CD4-positive, alpha-beta T cell treated with Interleukin-12 subunit alpha and Interleukin-12 subunit beta, for 1 hour (primary cell): ENCODE measurements at regions not wholly inside any gene's neighbourhood (a gene's known extent, or its start where the extent isn't known, plus 50 kb on each side); places are given as distances from the start of the nearest gene placed in this dataset.
A peak's percentile ranks its signal among the peaks of the same experiment; 100 is the strongest.

Experiments
- DNase-seq: peaks from one replicate; pipeline ENCODE4 v3.0.0-alpha.2; 2020

DNA sequence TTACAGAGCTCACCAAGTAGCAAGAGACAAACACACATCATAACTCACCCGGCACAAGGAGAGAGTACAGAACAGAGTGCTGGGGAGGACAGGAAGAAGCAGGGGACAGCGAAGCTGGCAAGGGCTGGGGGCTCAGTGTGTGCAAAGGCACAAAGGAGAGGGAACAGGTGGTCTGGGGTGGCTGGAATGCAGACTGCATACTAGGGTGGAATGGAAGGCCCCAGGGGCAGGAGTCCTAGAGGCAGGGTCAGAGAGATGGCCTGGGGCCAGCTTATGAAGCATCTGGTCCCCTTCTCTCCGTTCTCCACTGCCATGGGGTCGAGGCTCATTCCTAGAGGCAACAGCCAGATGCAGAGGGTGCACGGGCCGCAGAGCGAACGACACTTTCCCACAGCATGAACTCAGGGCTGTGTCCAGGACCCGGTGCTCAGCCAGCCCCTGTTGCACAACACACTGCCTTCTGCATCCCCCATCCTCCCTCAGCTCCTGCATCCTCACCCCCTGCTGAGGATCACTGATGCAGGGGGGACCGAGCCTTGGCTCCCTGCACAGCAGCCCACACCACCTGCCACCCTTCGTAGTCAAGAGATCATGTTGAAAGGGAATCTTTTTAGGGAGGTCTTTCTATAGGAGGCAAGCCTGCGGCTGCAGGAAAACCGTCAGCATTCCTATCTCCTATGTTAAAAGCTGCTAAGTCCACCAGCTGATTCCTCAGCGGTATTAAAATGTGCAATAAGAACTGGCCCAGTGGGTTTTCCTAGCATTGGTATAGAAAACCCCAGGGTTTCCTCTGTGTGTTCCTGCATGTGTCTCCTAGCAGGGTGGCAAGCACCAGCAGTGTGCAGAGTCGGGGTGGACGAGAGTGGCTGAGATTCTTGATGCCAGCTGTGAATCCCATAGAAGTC is 293.5 kb downstream of the UACA start:
- no peak for DNase-seq

DNA sequence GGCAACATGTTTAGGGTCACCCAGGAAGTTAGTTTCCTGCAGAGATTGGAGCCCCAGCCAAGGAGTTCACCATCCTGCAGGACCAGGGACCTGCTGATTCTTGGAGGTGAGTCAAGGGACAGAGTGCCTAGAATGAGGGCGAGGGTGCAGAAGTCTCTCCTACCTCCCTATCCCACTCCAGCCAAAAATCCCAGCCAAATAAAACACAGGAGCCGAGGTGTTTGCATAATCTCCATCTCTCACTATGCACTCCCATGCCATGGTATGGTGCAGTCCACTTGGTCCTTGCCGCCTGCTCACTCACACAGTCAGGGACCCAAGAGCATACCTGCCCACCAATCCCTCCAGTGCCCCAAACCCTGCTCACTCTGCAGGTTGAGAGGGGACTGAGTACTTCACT is 294.2 kb downstream of the UACA start:
- DNase-seq = no peak

DNA sequence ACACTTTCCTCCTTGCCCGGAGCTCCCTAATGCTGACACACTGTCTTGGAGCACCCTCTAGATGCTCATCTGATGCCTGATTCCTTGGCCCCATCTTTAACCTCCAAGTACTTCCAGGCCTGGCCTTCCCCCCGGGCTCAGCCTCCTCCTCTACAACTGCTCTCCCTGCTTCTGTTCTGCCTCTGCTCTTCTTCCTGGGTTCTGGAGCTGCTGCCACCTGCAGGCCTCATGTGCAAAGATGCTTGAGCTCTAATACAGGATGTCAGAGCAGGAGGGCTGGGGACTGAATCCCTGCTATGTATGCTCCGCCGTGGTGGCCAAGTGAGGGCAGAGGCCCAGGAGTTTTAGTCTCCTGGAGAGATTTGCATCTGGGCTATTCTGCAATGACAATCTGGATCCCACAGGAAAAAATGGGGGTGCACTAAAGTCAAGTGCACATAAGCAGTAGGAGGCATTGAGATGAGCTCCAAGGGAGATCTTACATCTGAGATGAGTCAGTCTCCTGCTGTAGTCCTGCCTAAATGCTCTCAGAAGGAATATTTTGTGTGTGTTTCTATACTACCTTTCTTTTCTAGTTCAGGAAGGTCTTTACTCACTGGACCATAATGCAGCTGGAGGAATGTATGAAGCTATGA is 296.3 kb downstream of the UACA start:
- peak; percentile 57 for DNase-seq

DNA sequence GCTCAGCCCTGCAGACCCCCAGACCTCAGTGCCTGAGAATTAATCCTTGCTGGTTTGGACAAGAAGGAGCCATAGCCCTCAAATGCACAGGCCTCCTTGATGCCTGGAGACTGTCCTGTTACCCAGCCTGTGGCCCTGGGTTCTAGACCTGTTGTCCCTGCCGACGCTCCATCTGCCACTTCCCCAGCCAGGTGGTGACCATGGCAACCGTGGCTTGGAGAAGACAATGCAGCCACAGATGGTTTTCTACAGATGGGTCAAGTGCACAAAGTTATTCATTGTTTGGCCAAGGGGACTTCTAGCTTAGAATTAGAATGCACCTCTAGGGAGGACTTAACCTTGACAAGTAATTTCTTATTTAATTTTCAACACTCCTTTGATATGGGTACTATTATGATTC is 297.1 kb downstream of the UACA start:
- no peak for DNase-seq

DNA sequence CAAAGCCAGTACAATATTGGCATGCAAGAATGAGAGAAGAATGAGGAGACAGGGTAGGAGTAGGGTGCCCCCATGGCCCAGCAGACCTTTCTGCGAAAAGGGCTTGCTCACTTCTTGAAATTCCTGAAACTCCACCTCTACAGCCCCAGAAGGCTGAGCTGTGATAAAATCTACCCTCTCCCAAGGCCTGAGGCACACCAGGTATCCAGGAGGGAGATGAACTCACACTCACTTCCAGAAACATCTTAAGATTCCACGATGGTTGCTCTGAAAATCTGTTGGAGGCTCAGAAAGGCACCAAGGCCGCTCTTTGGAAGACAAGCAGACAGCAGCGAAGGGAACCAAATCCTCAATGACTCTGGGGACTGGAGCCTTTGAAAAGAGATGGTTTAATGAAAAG is 297.5 kb downstream of the UACA start:
- no peak for DNase-seq

DNA sequence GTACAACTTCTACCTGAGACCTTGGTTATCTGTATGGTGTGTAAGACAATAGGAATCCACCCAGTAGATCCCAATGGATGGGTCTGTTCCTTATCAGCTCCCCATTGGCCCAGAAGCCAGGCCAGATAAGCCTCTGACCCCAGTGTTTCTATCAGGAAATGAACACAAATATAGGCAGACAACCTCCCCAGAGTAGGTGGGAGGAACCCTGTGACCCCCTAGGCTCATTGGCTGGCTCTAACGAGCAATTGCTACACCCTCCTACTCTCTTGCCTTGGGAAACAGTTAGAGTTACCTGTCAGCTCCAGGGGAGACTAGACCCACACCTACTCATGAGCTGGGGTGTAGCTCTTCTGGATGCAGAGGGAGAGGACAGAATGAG is 299.9 kb downstream of the UACA start:
- DNase-seq = no peak

DNA sequence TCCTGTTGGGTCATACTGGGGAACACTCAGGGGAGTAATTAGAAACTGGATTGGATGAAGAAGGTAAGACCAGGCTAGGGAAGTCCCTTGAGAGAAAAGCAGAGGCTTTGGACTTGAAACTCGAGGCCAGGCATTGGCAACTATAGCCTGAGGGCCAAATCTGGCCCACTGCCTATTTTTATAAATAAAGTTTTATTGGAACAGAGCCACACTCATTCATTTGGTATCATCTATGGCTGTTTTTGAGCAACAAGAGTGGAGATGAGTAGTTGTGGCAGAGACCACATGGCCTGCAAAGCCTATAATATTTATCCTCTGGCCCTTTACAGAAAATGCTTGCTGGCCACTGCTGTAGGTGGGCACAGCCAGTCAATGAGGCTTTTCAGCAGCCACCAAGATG is 301.4 kb downstream of the UACA start:
- DNase-seq = no peak

DNA sequence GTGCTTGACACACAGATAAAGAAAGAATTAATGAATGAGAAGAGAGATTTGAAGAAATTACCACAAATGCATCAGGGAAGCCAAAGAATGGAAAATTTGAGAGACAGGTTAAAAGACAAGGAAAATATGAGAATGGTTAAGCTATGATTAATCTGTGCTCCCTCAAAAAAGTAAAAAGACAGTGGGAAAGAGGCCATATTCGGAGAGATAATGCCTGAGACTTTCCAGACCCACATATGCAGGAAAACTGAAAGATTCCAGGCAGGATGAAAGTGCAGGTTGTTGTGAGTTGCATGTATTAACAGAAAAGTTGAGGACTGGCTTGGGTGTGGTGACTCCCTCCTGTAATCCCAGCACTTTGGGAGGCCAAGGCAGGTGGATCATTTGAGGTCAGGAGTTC is 302.3 kb downstream of the UACA start:
- DNase-seq = no peak

DNA sequence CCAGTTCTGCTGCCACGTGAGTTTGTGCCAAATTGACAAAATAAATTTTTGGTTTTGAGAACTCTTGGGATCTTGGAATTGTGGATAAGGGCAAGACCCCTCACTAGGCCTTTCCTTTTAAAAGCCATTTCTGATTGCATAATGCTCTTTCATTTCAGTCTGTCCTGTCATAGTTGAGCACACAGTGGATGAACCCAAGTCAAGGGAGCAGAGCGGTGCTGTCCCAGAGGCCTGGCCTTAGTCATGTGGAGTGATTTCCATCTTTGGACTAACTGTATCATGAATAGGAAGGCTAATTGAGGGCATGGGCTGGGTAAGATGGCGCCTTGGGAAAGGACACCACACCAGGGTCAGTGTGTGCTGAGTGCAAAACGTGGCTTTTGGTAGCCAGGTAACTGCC is 304.0 kb downstream of the UACA start:
- DNase-seq = no peak

DNA sequence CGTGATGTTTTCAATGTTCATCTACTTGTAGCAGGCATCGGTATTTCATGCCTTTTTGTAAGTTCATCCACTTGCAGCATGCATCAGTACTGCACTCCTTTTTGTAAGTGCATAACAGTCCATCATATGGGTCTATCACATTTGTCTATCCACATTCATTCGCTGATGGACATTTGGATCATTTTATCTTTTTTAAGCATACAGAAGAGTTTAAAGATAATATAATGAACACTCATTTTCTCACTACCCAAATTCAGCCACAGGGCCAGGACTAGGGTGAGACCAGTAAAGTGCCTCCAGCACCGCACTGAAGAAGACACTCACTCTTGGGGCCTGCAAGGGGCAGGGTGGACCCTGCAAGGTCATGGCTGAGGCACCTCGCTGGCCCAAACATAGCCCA is 309.6 kb downstream of the UACA start:
- DNase-seq = no peak

DNA sequence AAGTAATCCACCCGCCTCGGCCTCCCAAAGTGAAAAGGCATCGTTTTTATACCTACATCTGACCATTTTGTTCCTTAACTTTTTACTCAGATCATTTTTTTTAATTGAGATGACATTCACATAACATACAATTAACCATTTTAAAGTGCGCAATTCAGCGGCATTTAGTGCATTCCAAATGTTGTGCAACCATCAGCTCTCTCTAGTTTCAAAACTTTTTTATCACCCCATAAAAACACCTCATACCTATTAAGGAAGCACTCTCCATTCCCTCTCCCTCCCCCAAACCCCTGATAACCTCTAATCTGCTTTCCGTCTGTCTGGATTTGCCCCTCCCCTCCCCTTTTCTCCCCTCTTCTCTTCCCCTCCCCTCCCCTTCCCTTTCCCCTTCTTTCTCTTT is 310.1 kb downstream of the UACA start:
- no peak for DNase-seq

DNA sequence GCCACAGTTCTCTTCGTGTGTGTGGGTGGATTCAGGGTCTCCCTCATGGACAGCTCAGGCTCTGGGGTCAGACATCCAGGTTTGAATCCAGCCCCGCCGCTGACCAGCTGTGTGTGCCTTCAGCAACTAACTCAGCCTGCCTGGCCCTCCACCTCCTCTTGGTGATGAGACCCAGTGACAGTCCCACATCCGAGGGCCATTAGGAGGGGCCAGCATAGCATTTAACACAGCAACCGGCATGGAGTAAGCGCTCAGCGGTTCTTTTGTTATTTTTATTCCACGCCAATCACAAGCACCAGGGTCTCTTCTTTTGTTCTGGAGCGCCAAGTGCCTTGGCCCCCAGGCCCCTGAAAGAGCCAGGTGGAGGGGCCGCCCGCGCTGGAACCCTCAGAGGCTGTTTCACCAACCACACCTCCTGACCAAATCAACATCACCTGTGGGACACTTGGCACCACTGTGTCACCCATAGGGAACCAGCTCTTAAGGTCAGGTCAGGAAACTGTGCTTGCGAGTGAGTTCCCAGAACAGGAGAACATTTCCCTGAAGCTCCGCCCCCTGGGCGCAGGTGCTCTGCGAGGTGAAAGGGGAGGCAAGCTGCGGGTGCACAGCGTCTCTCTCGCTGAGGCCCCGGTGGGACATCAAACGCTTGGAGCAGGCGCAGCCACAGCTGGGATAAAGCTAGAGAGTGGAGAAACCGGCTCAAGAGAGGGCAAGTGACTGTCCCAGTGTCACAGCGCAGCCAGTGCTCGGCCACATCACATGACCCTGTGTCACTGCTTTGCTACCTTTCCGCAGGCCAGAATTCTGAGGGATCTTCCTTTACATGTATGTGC is 311.3 kb downstream of the UACA start:
- DNase-seq = peak; percentile 31

DNA sequence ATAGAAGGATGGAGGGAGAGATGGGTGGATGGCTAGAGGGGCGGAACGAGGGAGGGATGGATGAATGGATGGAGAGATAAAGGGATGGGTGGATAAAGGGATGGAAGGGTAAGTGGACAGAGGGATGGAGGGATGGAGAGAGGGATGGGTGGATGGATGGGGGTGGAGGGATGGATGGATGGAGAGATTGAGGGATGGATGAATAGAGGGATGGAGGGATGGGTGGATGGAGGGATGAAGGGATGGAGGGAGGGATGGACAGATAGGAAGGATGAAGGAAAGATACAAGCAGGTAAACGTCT is 313.3 kb downstream of the UACA start:
- DNase-seq = no peak

DNA sequence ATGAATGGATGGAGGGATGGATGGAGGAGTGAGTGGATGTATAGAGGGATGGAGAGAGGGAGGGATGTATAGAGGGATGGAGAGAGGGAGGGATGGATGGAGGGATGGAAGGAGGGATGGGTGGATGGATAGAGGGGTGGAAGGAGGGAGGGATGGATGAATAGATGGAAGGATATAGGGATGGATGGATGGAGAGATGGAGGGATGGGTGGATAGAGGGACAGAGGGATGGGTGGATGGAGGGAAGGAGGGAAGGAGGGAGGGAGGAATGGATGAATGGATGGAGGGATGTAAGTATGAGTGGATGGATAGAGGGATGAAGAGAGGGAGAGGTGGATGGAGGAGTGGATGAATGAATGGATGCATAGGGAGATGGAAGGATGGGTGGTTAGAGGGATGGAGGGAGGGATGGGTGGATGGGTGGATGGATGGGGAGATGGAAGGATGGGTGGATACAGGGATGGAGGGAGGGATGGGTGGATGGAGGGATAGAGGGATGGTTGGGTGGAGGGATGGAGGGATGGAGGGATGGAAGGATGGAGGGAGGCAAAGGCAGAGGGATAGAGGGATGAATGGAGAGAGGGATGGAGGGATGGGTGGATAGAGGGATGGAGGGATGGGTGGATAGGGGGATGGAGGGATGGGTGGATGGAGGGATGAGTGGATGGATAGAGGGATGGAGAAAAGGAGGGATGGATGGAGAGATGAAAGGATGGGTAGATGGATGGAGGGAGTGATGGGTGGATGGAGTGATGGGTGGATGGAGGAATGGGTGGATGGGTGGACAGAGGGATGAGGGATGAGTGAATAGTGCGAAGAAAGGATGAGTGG is 313.8 kb downstream of the UACA start:
- no peak for DNase-seq

DNA sequence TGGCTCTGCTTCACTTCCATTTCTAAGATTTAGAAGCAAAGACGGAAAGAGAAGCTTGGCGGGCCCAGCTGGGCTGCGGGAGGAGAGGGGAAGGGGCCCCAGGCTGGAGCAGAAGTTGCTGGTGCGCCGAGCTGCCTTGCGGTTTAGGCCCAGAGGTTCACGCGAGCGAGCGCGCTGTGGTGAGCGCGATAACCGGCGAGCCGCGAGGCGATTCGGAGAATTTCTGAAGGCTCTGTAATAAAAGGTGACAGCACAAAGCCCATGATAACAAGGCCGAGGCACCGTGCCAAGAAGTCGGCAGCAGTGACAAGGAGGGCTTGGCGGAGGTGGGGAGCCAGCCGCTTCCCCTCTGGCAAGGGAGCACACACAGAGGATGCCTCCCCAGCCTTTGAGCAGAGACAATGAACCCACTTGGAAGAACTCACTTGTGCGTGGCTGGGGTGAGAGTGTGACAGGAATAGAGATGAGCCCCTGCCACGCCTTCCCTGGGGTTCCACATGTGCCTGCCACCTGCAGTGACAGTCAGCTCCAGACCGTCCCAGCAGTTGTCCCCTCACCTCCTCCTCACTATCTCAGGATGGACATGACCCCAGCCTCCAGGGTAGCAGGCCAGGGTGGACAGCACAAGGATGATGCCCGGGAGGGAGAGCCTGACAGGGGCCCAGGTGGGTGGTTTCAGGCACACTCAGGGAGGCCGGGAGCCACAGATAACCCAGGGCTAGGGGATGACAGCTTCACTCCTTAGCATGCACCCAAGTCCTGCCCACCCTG is 315.2 kb downstream of the UACA start:
- DNase-seq = peak; percentile 38

DNA sequence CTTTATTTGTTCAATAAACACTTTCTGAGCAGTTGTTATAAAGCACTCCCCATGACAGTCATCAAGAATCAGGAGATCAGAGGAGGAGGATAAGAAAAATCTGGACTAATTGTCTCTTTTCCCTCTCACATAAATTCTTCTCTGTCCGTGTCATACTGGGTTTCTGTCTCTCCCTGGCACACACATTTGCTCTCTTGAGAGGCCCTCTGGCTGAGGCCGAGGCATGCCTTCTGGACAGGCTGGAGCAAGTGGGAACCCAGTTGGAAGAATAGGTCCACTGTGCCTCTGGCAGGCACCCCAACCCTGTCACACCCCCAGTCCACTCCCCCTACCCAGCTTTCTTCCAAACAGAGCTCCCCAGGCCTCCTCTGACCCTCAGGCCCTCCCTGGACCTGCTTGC is 315.8 kb downstream of the UACA start:
- no peak for DNase-seq

DNA sequence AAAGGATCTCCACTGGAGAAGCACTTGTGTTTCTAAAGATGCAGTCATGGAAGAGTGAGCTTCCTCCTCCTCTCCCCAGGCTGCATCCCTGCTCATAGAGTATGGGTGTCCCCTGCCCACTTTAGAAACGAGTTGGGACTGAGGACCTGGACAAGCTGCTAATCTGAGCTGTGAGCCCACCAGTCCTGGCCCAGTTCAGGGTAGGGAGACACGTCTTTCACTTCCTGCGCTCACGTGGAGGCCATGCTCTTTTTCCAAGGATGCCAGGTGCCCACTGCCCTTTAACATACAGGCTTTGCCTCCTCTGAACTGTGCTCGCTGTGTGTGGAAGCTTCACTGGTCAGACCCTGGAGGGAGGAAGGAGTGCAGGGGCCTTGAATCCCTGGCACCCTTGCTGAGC is 316.3 kb downstream of the UACA start:
- DNase-seq = no peak

DNA sequence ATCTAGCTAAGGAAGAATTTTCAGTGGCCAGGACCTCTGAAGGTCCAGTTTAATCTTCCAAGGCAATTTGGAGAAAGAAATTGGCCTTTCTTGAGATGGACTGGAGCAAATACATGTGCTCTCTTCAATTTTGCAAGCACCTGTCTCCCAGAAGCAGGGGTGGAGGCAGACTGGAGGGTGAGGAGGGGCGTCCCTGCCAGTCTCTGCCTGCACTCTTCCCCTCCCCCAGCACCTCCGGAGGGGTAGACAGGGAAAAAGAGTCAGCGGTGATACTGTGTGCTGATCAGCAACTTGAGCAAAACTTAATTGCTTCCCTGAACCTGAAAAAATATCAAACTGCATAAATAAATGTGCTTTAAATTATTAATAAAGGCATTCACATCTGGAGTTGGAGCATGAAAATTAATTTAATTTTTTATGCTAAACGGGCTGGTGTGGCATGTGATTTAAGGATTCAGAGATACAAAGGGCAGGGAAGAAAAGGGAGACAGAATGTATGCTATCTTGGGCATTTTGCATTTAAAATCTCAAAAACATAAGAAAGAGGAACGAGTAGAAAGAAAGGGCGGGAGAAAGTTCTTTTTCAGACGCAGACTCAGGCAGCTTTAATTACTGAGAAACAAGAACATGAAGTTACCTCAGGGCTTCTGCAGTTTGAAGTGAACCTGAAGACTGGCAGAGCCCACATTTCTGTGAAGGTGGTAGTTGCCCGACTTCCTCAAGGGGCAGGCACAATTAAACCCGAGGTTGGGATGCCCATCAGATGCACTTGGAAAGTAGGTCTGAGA is 319.7 kb downstream of the UACA start:
- DNase-seq = no peak

DNA sequence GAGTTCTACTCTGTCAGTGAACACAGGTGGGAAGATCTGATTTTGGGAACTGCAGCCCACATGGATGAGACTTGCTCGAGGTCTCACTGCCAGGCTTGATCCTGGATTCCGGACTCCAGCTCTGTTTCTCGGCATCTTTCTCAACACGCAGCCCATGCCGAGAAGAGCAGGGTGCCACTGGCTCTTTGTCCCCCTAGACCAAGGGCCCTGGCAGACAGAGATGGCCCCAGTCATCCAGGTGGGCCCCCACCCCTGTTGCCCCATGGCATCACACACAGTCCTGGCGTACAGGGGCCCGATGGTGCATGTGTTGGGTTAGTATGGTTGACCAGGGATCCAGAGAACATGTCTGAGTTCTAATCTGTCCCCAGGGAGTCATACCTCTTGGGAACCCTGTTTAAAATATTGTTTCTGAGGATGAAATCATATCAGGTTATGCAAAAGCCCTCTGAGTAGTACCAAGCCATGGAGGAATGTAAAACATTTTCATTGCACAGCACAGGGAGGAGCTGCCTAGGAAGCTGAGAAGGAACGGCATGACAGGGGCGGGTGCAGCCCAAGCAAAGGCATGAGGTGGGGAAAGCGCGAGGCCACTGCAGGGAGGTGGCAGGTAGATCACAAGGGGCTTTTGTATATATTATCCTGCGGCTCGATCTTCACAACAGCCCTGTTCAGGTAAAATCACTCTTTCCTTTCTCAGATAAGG is 320.6 kb downstream of the UACA start:
- no peak for DNase-seq

DNA sequence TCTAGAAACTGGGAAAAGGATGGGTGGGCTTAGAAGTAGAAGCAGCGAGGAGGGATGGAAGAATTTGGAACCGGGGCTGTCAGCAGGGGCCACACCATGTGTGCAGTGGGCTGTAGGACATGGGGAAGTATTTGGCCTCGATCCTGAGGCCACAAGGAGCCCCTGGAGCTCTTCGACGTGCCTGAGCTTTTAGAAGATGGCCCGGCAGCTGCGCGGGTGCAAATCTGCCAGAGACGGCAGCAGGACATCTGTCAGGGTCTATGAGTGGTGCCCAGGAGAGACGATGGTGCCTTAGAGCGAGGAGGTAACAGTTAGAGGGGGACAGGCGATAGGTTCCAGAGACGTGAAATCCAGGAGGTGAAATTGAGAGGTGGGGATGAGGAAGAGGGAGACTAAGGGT is 321.1 kb downstream of the UACA start:
- no peak for DNase-seq
